ENCODE measurements at regions not wholly inside any gene's neighbourhood (a gene's known extent, or its start where the extent isn't known, plus 50 kb on each side); places are given as distances from the start of the nearest gene placed in this dataset.

DNA sequence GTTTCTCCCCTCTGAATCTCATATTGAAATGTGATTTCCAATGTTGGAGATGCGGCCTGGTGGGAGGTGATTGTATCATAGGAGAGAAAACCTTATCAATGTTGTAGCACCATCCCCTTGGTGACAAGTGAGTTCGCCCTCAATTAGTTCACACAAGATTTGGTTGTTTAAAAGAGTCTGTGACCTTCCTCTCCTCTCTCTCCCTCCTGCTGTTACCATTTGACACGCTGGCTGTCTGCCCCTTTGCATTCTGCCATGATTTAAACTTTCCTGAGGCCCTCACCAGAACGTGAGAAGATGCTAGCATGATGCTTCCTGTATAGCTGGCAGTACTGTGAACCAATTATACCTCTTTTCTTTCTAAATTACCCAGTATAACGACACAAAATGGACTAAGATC, 730.9 kb upstream of the PRMT6 start (continued):
- TF ChIP-seq, protein P1, sequence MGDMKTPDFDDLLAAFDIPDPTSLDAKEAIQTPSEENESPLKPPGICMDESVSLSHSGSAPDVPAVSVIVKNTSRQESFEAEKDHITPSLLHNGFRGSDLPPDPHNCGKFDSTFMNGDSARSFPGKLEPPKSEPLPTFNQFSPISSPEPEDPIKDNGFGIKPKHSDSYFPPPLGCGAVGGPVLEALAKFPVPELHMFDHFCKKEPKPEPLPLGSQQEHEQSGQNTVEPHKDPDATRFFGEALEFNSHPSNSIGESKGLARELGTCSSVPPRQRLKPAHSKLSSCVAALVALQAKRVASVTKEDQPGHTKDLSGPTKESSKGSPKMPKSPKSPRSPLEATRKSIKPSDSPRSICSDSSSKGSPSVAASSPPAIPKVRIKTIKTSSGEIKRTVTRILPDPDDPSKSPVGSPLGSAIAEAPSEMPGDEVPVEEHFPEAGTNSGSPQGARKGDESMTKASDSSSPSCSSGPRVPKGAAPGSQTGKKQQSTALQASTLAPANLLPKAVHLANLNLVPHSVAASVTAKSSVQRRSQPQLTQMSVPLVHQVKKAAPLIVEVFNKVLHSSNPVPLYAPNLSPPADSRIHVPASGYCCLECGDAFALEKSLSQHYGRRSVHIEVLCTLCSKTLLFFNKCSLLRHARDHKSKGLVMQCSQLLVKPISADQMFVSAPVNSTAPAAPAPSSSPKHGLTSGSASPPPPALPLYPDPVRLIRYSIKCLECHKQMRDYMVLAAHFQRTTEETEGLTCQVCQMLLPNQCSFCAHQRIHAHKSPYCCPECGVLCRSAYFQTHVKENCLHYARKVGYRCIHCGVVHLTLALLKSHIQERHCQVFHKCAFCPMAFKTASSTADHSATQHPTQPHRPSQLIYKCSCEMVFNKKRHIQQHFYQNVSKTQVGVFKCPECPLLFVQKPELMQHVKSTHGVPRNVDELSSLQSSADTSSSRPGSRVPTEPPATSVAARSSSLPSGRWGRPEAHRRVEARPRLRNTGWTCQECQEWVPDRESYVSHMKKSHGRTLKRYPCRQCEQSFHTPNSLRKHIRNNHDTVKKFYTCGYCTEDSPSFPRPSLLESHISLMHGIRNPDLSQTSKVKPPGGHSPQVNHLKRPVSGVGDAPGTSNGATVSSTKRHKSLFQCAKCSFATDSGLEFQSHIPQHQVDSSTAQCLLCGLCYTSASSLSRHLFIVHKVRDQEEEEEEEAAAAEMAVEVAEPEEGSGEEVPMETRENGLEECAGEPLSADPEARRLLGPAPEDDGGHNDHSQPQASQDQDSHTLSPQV (IDR thresholded peaks at IDR 0.05), result no peak
- TF ChIP-seq, protein P2, sequence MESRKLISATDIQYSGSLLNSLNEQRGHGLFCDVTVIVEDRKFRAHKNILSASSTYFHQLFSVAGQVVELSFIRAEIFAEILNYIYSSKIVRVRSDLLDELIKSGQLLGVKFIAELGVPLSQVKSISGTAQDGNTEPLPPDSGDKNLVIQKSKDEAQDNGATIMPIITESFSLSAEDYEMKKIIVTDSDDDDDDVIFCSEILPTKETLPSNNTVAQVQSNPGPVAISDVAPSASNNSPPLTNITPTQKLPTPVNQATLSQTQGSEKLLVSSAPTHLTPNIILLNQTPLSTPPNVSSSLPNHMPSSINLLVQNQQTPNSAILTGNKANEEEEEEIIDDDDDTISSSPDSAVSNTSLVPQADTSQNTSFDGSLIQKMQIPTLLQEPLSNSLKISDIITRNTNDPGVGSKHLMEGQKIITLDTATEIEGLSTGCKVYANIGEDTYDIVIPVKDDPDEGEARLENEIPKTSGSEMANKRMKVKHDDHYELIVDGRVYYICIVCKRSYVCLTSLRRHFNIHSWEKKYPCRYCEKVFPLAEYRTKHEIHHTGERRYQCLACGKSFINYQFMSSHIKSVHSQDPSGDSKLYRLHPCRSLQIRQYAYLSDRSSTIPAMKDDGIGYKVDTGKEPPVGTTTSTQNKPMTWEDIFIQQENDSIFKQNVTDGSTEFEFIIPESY (IDR thresholded peaks at IDR 0.05), result no peak
- no peak for TF ChIP-seq SREBF1 (IDR thresholded peaks at IDR 0.05; ENCODE audit: low read length)
- no peak for TF ChIP-seq HDAC2 (IDR thresholded peaks at IDR 0.05)
- TF ChIP-seq, protein P3, sequence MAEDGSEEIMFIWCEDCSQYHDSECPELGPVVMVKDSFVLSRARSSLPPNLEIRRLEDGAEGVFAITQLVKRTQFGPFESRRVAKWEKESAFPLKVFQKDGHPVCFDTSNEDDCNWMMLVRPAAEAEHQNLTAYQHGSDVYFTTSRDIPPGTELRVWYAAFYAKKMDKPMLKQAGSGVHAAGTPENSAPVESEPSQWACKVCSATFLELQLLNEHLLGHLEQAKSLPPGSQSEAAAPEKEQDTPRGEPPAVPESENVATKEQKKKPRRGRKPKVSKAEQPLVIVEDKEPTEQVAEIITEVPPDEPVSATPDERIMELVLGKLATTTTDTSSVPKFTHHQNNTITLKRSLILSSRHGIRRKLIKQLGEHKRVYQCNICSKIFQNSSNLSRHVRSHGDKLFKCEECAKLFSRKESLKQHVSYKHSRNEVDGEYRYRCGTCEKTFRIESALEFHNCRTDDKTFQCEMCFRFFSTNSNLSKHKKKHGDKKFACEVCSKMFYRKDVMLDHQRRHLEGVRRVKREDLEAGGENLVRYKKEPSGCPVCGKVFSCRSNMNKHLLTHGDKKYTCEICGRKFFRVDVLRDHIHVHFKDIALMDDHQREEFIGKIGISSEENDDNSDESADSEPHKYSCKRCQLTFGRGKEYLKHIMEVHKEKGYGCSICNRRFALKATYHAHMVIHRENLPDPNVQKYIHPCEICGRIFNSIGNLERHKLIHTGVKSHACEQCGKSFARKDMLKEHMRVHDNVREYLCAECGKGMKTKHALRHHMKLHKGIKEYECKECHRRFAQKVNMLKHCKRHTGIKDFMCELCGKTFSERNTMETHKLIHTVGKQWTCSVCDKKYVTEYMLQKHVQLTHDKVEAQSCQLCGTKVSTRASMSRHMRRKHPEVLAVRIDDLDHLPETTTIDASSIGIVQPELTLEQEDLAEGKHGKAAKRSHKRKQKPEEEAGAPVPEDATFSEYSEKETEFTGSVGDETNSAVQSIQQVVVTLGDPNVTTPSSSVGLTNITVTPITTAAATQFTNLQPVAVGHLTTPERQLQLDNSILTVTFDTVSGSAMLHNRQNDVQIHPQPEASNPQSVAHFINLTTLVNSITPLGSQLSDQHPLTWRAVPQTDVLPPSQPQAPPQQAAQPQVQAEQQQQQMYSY (CRISPR knock-in tag; IDR thresholded peaks at IDR 0.05), result no peak
- TF ChIP-seq NFIC (IDR thresholded peaks at IDR 0.05; ENCODE audit: low read depth, low read length), result no peak
- TF ChIP-seq, protein P4, sequence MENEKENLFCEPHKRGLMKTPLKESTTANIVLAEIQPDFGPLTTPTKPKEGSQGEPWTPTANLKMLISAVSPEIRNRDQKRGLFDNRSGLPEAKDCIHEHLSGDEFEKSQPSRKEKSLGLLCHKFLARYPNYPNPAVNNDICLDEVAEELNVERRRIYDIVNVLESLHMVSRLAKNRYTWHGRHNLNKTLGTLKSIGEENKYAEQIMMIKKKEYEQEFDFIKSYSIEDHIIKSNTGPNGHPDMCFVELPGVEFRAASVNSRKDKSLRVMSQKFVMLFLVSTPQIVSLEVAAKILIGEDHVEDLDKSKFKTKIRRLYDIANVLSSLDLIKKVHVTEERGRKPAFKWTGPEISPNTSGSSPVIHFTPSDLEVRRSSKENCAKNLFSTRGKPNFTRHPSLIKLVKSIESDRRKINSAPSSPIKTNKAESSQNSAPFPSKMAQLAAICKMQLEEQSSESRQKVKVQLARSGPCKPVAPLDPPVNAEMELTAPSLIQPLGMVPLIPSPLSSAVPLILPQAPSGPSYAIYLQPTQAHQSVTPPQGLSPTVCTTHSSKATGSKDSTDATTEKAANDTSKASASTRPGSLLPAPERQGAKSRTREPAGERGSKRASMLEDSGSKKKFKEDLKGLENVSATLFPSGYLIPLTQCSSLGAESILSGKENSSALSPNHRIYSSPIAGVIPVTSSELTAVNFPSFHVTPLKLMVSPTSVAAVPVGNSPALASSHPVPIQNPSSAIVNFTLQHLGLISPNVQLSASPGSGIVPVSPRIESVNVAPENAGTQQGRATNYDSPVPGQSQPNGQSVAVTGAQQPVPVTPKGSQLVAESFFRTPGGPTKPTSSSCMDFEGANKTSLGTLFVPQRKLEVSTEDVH (IDR thresholded peaks at IDR 0.05; ENCODE audit: low read depth, partially characterized antibody), result no peak
- TF ChIP-seq SRF (IDR thresholded peaks at IDR 0.05; ENCODE audit: low read depth in 2 of 2, low read length in 2 of 2), result no peak

Data from GM12878 (cell line).